ACC112 (cell line): ENCODE measurements at regions not wholly inside any gene's neighbourhood (a gene's known extent, or its start where the extent isn't known, plus 50 kb on each side); places are given as distances from the start of the nearest gene placed in this dataset.

Source experiments
- H2AFZ ChIP-seq: fragments of 200-600 bp; sonication (generic); one replicate; pipeline ENCODE4 v1.6.0; 2017; ENCODE audit warnings: antibody characterized with exemption, low read length; ENCODE audit not compliant: unreplicated experiment
- H3K27ac ChIP-seq: fragments of 200-600 bp; sonication (generic); 2 replicates; pipeline ENCODE4 v1.5.1; 2014; ENCODE audit warnings: low read depth, mild to moderate bottlenecking, antibody characterized with exemption, low read length, moderate library complexity
- H3K27me3 ChIP-seq: fragments of 200-600 bp; sonication (generic); 2 replicates; pipeline ENCODE4 v1.6.1; 2014; ENCODE audit warnings: mild to moderate bottlenecking, antibody characterized with exemption, low read length, moderate library complexity, mixed read lengths; ENCODE audit not compliant: insufficient read depth
- H3K36me3 ChIP-seq: fragments of 200-600 bp; sonication (generic); 2 replicates; pipeline ENCODE4 v1.6.1; 2016; ENCODE audit warnings: mild to moderate bottlenecking, antibody characterized with exemption, low read length, moderate library complexity, mixed read lengths; ENCODE audit not compliant: insufficient read depth
- H3K4me1 ChIP-seq: fragments of 200-600 bp; sonication (generic); one replicate; pipeline ENCODE4 v1.6.1; 2016; ENCODE audit warnings: low read length, mixed read lengths; ENCODE audit not compliant: insufficient read depth, unreplicated experiment, control insufficient read depth
- H3K4me3 ChIP-seq: fragments of 200-600 bp; sonication (generic); 2 replicates; pipeline ENCODE4 v1.5.1; 2014; ENCODE audit warnings: mild to moderate bottlenecking, low read depth, low read length
- H3K79me2 ChIP-seq: fragments of 200-600 bp; sonication (generic); one replicate; pipeline ENCODE4 v1.6.0; 2016; ENCODE audit warnings: low read length; ENCODE audit not compliant: control insufficient read depth, unreplicated experiment, insufficient read depth

DNA sequence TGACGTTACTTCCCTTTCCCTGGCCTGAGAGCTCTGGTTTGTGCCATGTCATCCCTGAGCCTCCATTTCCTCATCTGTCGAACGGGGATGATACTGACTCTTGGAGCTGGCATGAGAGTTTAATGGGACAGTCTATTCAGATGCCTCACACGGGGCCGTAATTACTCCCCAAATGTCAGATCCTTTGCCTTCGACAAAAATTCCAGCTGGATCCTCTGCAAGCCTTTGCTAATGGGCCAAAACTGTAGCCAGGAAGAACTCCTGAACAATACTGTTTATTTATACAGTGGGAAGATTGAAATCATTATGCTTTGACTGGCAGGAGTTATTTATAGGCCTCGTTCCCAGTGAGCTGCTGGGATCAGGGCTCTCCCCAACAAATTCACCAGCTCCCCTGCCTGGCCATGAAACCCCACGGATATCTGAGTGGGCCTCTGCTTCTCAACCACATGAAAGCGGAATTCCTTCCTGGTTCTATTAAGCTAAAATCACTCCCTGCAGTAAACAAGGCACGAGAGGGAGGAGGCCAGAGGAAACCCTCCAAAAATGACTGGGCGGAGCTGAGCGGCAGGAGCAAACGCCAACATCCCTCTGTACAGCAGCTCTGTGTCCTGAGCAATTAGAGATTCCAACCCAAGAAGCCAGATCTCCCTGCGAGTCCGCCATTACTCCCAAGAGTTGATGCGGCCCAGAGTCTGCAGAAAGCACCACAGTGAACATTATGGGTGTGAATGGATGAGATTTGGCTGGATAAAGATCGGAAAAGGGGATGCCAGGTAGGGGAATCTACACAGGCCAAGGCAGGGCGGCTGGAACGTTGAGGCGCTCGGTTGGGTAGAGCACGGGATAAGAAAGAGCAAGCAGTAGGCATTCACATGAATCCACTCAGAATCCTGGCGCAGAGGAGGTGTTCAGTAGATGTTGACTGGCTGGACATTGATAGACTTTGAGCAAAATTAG, 326.1 kb downstream of the BCL11B start:
- H3K79me2 ChIP-seq: no peaks in the 10 kb centered on the region
- H3K27ac ChIP-seq: no peak overlapping the region

GRCh38 chr14:98946940-98947339, 325.1 kb downstream of the BCL11B start:
- H3K4me1 ChIP-seq: no peaks in the 10 kb centered on the region

More for the DNA sequence above, 326.1 kb downstream of the BCL11B start:
- Histone ChIP-seq H3K4me1 (no peaks in the 10 kb centered on the region), H2AFZ (no peak overlapping the region), H3K36me3 (no peaks in the 10 kb centered on the region), H3K27me3 (no peaks in the 10 kb centered on the region), H3K4me3 (no peak overlapping the region)

DNA sequence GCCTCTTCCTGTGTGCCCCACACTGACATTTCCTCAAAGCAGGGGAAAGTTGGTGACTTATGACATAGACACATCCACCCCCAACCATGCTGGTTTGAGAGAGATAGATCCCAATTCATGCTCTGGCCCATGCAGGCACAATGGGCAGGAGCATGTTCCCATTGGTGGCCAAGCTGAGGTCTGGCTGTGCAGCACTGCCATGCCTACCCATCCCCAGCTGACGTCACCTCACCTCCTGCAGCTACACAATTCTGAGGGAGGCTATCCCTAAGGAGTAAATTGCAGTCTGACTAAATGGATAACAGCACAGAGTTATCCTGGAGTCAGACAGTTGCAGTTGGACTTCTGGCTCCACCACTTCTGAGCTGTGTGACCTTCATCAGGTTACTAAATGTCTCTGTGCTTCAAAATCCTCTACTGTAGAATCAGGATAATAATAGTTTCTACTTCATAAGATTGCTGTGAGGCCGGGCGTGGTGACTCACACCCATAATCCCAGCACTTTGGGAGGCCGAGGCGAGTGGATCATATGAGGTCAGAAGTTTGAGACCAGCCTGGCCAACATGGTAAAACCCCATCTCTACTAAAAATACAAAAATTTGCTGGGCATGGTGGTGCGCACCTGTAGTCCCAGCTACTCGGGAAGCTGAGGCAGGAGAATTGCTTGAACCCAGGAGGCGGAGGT, 323.9 kb downstream of the BCL11B start:
- no peaks in the 10 kb centered on the region for H3K36me3 ChIP-seq
- no peak overlapping the region for H3K4me3 ChIP-seq
- H3K79me2 ChIP-seq: no peaks in the 10 kb centered on the region
- H3K27ac ChIP-seq: no peak overlapping the region
- no peaks in the 10 kb centered on the region for H3K27me3 ChIP-seq
- H2AFZ ChIP-seq: no peak overlapping the region
- no peaks in the 10 kb centered on the region for H3K4me1 ChIP-seq

More at GRCh38 chr14:98946940-98947339, 325.1 kb downstream of the BCL11B start:
- Histone ChIP-seq H3K4me3 (no peak overlapping the region), H3K27ac (no peak overlapping the region), H3K36me3 (no peaks in the 10 kb centered on the region), H3K27me3 (no peaks in the 10 kb centered on the region), H3K79me2 (no peaks in the 10 kb centered on the region), H2AFZ (no peak overlapping the region)

DNA sequence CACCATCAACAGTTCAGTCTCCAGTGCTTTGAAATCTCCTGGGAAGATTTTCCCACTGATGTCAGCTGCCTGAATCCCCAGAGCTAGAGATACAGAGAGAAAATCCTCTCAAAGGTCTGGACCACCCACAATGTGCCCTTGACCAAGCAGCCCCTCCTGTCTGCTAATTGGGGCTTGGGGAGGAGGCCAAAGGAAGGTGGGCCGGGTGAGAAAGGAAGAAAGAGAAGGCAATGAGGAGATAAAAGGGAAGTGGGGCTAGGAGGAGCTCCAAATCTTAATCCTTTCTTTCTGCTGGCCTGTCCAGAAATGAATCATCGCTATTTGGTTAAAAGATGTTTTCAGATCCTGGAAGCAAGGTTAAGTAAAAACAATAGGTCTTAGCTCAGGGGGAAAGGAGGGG, 322.9 kb downstream of the BCL11B start:
- Histone ChIP-seq H3K4me3 (no peak overlapping the region), H3K27me3 (no peaks in the 10 kb centered on the region), H3K79me2 (no peaks in the 10 kb centered on the region), H3K36me3 (no peaks in the 10 kb centered on the region), H3K4me1 (no peaks in the 10 kb centered on the region), H2AFZ (no peak overlapping the region), H3K27ac (no peak overlapping the region)

GRCh38 chr14:98949481-98950135, 322.4 kb downstream of the BCL11B start:
- Histone ChIP-seq H3K4me1 (no peaks in the 10 kb centered on the region), H3K36me3 (no peaks in the 10 kb centered on the region), H2AFZ (no peak overlapping the region), H3K4me3 (no peak overlapping the region), H3K27ac (no peak overlapping the region), H3K79me2 (no peaks in the 10 kb centered on the region), H3K27me3 (no peaks in the 10 kb centered on the region)

GRCh38 chr14:98950353-98950895, 321.6 kb downstream of the BCL11B start:
- H3K36me3 ChIP-seq: no peaks in the 10 kb centered on the region
- H3K79me2 ChIP-seq: no peaks in the 10 kb centered on the region
- H3K4me1 ChIP-seq: no peaks in the 10 kb centered on the region
- H3K27me3 ChIP-seq: no peaks in the 10 kb centered on the region
- no peak overlapping the region for H3K27ac ChIP-seq
- no peak overlapping the region for H2AFZ ChIP-seq
- no peak overlapping the region for H3K4me3 ChIP-seq

DNA sequence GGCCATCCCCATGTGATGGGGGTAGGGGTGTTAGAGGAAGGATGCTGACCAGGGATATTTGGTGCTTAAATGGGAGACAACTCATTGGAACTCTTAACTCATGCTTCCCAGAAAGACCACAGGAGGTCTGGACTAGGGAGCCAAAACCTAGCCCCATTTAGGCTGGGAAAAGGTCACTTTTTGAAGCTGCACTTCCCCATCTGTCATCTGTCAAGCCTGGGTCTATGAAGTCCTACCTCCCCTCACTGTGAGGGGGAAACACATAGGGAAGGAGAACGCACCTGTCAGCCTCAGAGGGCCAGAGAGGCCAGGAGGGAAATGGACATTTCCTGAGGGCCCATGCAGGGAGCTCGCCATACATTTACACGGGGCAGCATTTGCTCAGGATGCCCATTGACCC, 321.0 kb downstream of the BCL11B start:
- Histone ChIP-seq H3K79me2 (no peaks in the 10 kb centered on the region), H3K27me3 (no peaks in the 10 kb centered on the region), H3K4me1 (no peaks in the 10 kb centered on the region), H3K4me3 (no peak overlapping the region), H3K27ac (no peak overlapping the region), H3K36me3 (no peaks in the 10 kb centered on the region), H2AFZ (no peak overlapping the region)

DNA sequence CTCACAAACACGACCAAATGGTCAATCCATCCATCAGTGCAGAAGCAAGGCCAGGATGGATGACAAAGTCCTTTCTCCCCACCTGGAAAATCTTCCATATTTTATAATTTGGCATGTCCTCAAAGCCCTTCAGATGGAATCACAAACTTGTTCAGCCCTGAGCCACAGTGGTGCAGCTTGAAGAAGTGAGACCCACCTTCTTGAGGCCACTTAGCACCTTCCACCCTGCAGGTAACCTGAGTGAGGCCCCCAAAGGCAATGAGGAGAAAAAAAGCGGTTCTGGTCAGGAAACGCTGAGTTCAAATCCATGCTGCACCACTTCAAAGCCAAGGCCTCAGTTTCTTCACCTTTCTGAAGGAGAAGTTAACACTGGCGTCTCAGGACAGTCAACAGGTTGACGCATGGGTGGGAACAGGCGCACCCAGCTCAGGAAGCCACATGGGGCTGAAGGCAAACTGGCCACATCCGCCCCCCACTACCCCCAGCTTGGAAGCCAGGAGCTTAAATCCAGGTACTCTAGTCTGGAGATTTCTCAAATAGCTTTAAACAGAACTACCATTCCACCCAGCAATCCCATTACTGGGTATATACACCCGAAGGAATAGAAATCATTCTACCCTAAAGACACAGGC, 320.4 kb downstream of the BCL11B start:
- no peak overlapping the region for H2AFZ ChIP-seq
- no peaks in the 10 kb centered on the region for H3K36me3 ChIP-seq
- H3K79me2 ChIP-seq: no peaks in the 10 kb centered on the region
- no peaks in the 10 kb centered on the region for H3K4me1 ChIP-seq
- H3K4me3 ChIP-seq: no peak overlapping the region
- H3K27ac ChIP-seq: no peak overlapping the region
- no peaks in the 10 kb centered on the region for H3K27me3 ChIP-seq

DNA sequence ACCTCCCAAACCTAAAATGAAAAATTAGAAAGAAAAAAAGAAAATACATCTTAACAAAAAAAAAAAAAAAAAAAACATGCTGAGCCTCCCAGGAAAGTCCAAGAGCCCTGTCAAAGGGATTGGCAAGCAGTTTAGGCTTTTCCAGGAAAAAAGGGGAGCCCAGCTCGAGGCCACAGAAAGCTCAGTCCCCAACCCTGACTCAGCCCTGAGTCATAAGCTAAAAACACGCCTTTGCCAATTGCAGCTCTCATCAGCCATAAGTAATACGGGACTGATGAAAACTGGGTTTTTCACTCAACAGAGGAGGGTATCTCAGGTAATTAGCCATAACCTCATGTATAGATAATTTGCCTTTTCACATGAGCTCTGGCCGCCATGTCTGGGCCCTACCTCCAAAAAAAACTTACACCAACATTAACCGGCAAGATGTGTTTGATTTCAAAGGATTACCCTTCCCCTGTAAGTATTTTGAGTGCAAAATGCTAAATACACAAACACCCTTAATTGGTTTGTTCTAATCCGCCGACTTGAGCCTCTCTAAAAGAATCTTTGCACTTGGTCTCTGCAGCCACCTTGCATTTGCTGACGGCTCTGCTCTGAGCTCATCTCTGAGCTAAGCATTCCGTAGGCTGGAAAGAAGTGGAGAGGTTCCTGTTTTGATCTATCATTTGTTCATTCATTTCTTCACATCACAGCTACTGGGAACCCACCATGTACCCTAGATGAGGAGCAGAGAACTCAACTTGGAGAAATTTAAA, 319.2 kb downstream of the BCL11B start:
- no peak overlapping the region for H3K27ac ChIP-seq
- H3K79me2 ChIP-seq: no peaks in the 10 kb centered on the region
- H3K4me3 ChIP-seq: no peak overlapping the region
- no peaks in the 10 kb centered on the region for H3K27me3 ChIP-seq
- no peaks in the 10 kb centered on the region for H3K4me1 ChIP-seq
- H3K36me3 ChIP-seq: no peaks in the 10 kb centered on the region
- no peak overlapping the region for H2AFZ ChIP-seq
